Germinal center (tissue), 1 donor: ENCODE measurements at regions not wholly inside any gene's neighbourhood (a gene's known extent, or its start where the extent isn't known, plus 50 kb on each side); places are given as distances from the start of the nearest gene placed in this dataset.
"Not testable (repeated sequence)": the region's sequence is repeated elsewhere in the genome, so short reads cannot be mapped to it uniquely, and the experiment has no call there.

Experiments
- DNase-seq: peaks from one replicate; pipeline ENCODE4 v3.0.0; 2012; ENCODE audit warnings: mixed read lengths, low spot score

GRCh38 chr1:38179483-38179882 lies 132.9 kb upstream of the POU3F1 start:
- no peak for DNase-seq

GRCh38 chr1:38178216-38178615 lies 131.6 kb upstream of the POU3F1 start:
- no peak for DNase-seq

GRCh38 chr1:38175121-38175520 lies 128.5 kb upstream of the POU3F1 start:
- no peak for DNase-seq

- DNase-seq: peak; percentile 39
These were observed 127.3 kb upstream of the POU3F1 start for GRCh38 chr1:38173848-38174247.

GRCh38 chr1:38173157-38173831 lies 126.7 kb upstream of the POU3F1 start:
- peak; percentile 47 for DNase-seq

- DNase-seq: no peak
These were observed 122.5 kb upstream of the POU3F1 start for GRCh38 chr1:38169121-38169520.

- no peak for DNase-seq
These were observed 121.8 kb upstream of the POU3F1 start for GRCh38 chr1:38168365-38168764.

- DNase-seq: no peak
These were observed 119.9 kb upstream of the POU3F1 start for GRCh38 chr1:38166461-38166860.

GRCh38 chr1:38153778-38154470 lies 107.3 kb upstream of the POU3F1 start:
- peak; percentile 34 for DNase-seq

GRCh38 chr1:38153066-38153777 lies 106.6 kb upstream of the POU3F1 start:
- DNase-seq: peak; percentile 49

GRCh38 chr1:38152351-38153065 lies 105.9 kb upstream of the POU3F1 start:
- DNase-seq: peak; percentile 77

- peak; percentile 71 for DNase-seq
These were observed 104.8 kb upstream of the POU3F1 start for GRCh38 chr1:38151399-38151798.

- not testable (repeated sequence) for DNase-seq
These were observed 99.5 kb upstream of the POU3F1 start for GRCh38 chr1:38146079-38146478.

GRCh38 chr1:38142606-38143005 lies 96.0 kb upstream of the POU3F1 start:
- DNase-seq: no peak

GRCh38 chr1:38141483-38141882 lies 94.9 kb upstream of the POU3F1 start:
- DNase-seq: no peak

- no peak for DNase-seq
These were observed 93.3 kb upstream of the POU3F1 start for GRCh38 chr1:38139738-38140487.

- no peak for DNase-seq
These were observed 92.1 kb upstream of the POU3F1 start for GRCh38 chr1:38138498-38139233.

GRCh38 chr1:38137164-38137563 lies 90.6 kb upstream of the POU3F1 start:
- no peak for DNase-seq

- no peak for DNase-seq
These were observed 89.2 kb upstream of the POU3F1 start for GRCh38 chr1:38135625-38136414.

- DNase-seq: no peak
These were observed 87.7 kb upstream of the POU3F1 start for GRCh38 chr1:38134294-38134755.
